Neuronal stem cell (in vitro differentiated cells): ENCODE measurements at regions not wholly inside any gene's neighbourhood (a gene's known extent, or its start where the extent isn't known, plus 50 kb on each side); places are given as distances from the start of the nearest gene placed in this dataset.

Experiments used
- DNase-seq: peaks from one replicate; pipeline ENCODE4 v3.0.0-alpha.2; 2013; ENCODE audit warnings: low spot score
- H2AFZ ChIP-seq: one replicate; pipeline ENCODE4 v1.6.1; 2013; ENCODE audit warnings: mild to moderate bottlenecking, low read length, inconsistent platforms
- H2AK5ac ChIP-seq: 2 replicates; pipeline ENCODE4 v1.6.1; 2013; ENCODE audit warnings: low read depth, mild to moderate bottlenecking, inconsistent platforms, low read length, moderate library complexity, mixed read lengths
- H2BK120ac ChIP-seq: 2 replicates; pipeline ENCODE4 v1.6.1; 2013; ENCODE audit warnings: low read depth, mild to moderate bottlenecking, inconsistent platforms, low read length, moderate library complexity, mixed read lengths
- H2BK12ac ChIP-seq: one replicate; pipeline ENCODE4 v1.6.1; 2013; ENCODE audit warnings: low read length, inconsistent platforms
- H2BK15ac ChIP-seq: 2 replicates; pipeline ENCODE4 v1.6.1; 2013; ENCODE audit warnings: mild to moderate bottlenecking, low read length, inconsistent platforms, mixed read lengths
- H2BK5ac ChIP-seq: one replicate; pipeline ENCODE4 v1.6.1; 2013; ENCODE audit warnings: inconsistent platforms, mild to moderate bottlenecking, low read length, moderate library complexity
- H3K14ac ChIP-seq: one replicate; pipeline ENCODE4 v1.6.1; 2013; ENCODE audit warnings: low read length, inconsistent platforms
- H3K18ac ChIP-seq: 2 replicates; pipeline ENCODE4 v1.6.1; 2013; ENCODE audit warnings: low read length, inconsistent platforms
- H3K23ac ChIP-seq: 2 replicates; pipeline ENCODE4 v1.6.1; 2013; ENCODE audit warnings: low read depth, mild to moderate bottlenecking, mixed read lengths, low read length, inconsistent platforms; ENCODE audit not compliant: poor library complexity
- H3K27ac ChIP-seq: replicated peaks from 3 replicates; pipeline ENCODE4 v1.5.1; 2013; ENCODE audit warnings: low read length, inconsistent platforms
- H3K27me3 ChIP-seq, 3 experiments: 2 replicates each; pipeline ENCODE4 v1.6.1; 2013; ENCODE audit warnings: low read length in 3 of 3, mild to moderate bottlenecking in 2 of 3, inconsistent platforms in 1 of 3, low read depth in 1 of 3, mixed read lengths in 1 of 3, moderate library complexity in 1 of 3; ENCODE audit not compliant: control insufficient read depth in 3 of 3, insufficient read depth in 3 of 3
- H3K36me3 ChIP-seq, 2 donors: replicated peaks in 1 of 2; 2 replicates each; pipeline ENCODE4 v1.6.1; 2013; ENCODE audit warnings: low read length in 2 of 2; ENCODE audit not compliant: control insufficient read depth in 2 of 2, insufficient read depth in 2 of 2
- H3K4ac ChIP-seq: 2 replicates; pipeline ENCODE4 v1.6.1; 2013; ENCODE audit warnings: inconsistent platforms, mild to moderate bottlenecking, low read length, moderate library complexity
- H3K4me1 ChIP-seq, 2 donors: 1 replicate in 1 of 2; 2 replicates in 1 of 2; pipeline ENCODE4 v1.6.1; 2013; ENCODE audit warnings: low read length in 2 of 2, low read depth in 1 of 2; ENCODE audit not compliant: control insufficient read depth in 2 of 2, insufficient read depth in 1 of 2
- H3K4me2 ChIP-seq: one replicate; pipeline ENCODE4 v1.6.1; 2013; ENCODE audit warnings: mild to moderate bottlenecking, low read length, inconsistent platforms; ENCODE audit not compliant: insufficient read depth, poor library complexity, severe bottlenecking
- H3K4me3 ChIP-seq, 2 donors: 2 replicates each; pipeline ENCODE4 v1.5.1; 2013; ENCODE audit warnings: low read length in 2 of 2, mild to moderate bottlenecking in 2 of 2, inconsistent platforms in 1 of 2, moderate library complexity in 1 of 2
- H3K79me1 ChIP-seq: one replicate; pipeline ENCODE4 v1.6.1; 2013; ENCODE audit warnings: low read depth, mild to moderate bottlenecking, inconsistent platforms, low read length, moderate library complexity
- H3K9ac ChIP-seq: one replicate; pipeline ENCODE4 v1.6.1; 2013; ENCODE audit warnings: mild to moderate bottlenecking, low read depth, low read length, inconsistent platforms; ENCODE audit not compliant: poor library complexity
- H3K9me3 ChIP-seq, 2 donors: replicated peaks in 1 of 2; 2 replicates each; pipeline versions ENCODE3 to v1.6.1; 2013; ENCODE audit warnings: low read length in 2 of 2, mild to moderate bottlenecking in 2 of 2, inconsistent platforms in 1 of 2, low read depth in 1 of 2, mixed read lengths in 1 of 2, moderate library complexity in 1 of 2; ENCODE audit not compliant: control insufficient read depth in 2 of 2, insufficient read depth in 1 of 2
- H4K8ac ChIP-seq: one replicate; pipeline ENCODE4 v1.6.1; 2013; ENCODE audit warnings: low read depth, mild to moderate bottlenecking, inconsistent platforms, low read length, moderate library complexity
- H4K91ac ChIP-seq: one replicate; pipeline ENCODE4 v1.6.1; 2013; ENCODE audit warnings: low read length, low read depth, mild to moderate bottlenecking, inconsistent platforms; ENCODE audit not compliant: poor library complexity
- WGBS, 2 donors: extraction: QIAGEN DNeasy Blood & Tissue Kit; methylation state at CpG; one replicate each; pipeline ENCODE4 v1.1.7; 2013; ENCODE audit warnings: missing lambda C conversion rate in 2 of 2, mixed read lengths in 1 of 2; ENCODE audit not compliant: insufficient read length in 2 of 2, insufficient replicate concordance in 1 of 2; ENCODE audit errors: extremely low coverage in 2 of 2; 5-methylcytosine and 5-hydroxymethylcytosine counted together

GRCh38 chr4:60814549-60814948 lies 385.6 kb upstream of the ADGRL3 start:
- H3K23ac ChIP-seq: no peak overlapping the region
- H3K4ac ChIP-seq: no peak overlapping the region
- H3K4me2 ChIP-seq: no peak overlapping the region
- no peak overlapping the region for H2AFZ ChIP-seq
- WGBS, 2 donors: no CpG with 5 or more reads among the region's 4 CpGs
- no peaks in the 10 kb centered on the region for H3K36me3 ChIP-seq
- H3K27me3 ChIP-seq: no peaks in the 10 kb centered on the region
- H3K4me1 ChIP-seq: no peaks in the 10 kb centered on the region
- H2AK5ac ChIP-seq: no peak overlapping the region
- H4K91ac ChIP-seq: no peak overlapping the region
- H3K9ac ChIP-seq: no peak overlapping the region
- no peak overlapping the region for H3K14ac ChIP-seq
- no peak overlapping the region for H2BK12ac ChIP-seq
- no peak overlapping the region for H3K4me3 ChIP-seq
- no peak overlapping the region for H2BK5ac ChIP-seq
- no peaks in the 10 kb centered on the region for H3K9me3 ChIP-seq
- no peak overlapping the region for H3K18ac ChIP-seq
- no peaks in the 10 kb centered on the region for H3K79me1 ChIP-seq
- H3K27ac ChIP-seq: no peak overlapping the region
- H4K8ac ChIP-seq: no peak overlapping the region
- no peak overlapping the region for H2BK120ac ChIP-seq
- no peak for DNase-seq
- no peak overlapping the region for H2BK15ac ChIP-seq

- Histone ChIP-seq H3K27ac (no peak overlapping the region), H3K14ac (no peak overlapping the region), H3K36me3 (no peaks in the 10 kb centered on the region), H2AFZ (no peak overlapping the region), H3K4me2 (no peak overlapping the region), H3K18ac (no peak overlapping the region), H3K23ac (no peak overlapping the region), H3K9ac (no peak overlapping the region), H4K8ac (no peak overlapping the region), H2BK15ac (no peak overlapping the region), H3K4ac (no peak overlapping the region), H2AK5ac (no peak overlapping the region), H2BK5ac (no peak overlapping the region), H2BK12ac (no peak overlapping the region), H2BK120ac (no peak overlapping the region), H4K91ac (no peak overlapping the region), H3K9me3 (no peaks in the 10 kb centered on the region), H3K4me3 (no peak overlapping the region), H3K4me1 (no peaks in the 10 kb centered on the region), H3K79me1 (no peaks in the 10 kb centered on the region), H3K27me3 (no peaks in the 10 kb centered on the region)
- WGBS, 2 donors: no CpG with 5 or more reads among the region's 1 CpG
- DNase-seq: no peak
Observed at GRCh38 chr4:60817609-60818008, 382.5 kb upstream of the ADGRL3 start.

GRCh38 chr4:60822986-60823385 lies 377.1 kb upstream of the ADGRL3 start:
- no CpG with 5 or more reads among the region's 2 CpGs for WGBS, 2 donors

GRCh38 chr4:60840020-60840419 lies 360.1 kb upstream of the ADGRL3 start:
- Histone ChIP-seq H2BK15ac (no peak overlapping the region), H3K4me2 (no peak overlapping the region), H4K8ac (no peak overlapping the region), H3K4me1 (no peaks in the 10 kb centered on the region), H4K91ac (no peak overlapping the region), H3K4me3 (no peak overlapping the region), H3K27ac (no peak overlapping the region), H2BK120ac (no peak overlapping the region), H3K9ac (no peak overlapping the region), H3K27me3 (no peaks in the 10 kb centered on the region), H3K9me3 (no peaks in the 10 kb centered on the region), H3K23ac (no peak overlapping the region), H2AK5ac (no peak overlapping the region), H2BK5ac (no peak overlapping the region), H3K14ac (no peak overlapping the region), H2AFZ (no peak overlapping the region), H2BK12ac (no peak overlapping the region), H3K18ac (no peak overlapping the region), H3K79me1 (no peaks in the 10 kb centered on the region), H3K36me3 (no peaks in the 10 kb centered on the region), H3K4ac (no peak overlapping the region)
- WGBS, 2 donors: no CpG with 5 or more reads among the region's 1 CpG
- no peak for DNase-seq

More at GRCh38 chr4:60822986-60823385, 377.1 kb upstream of the ADGRL3 start:
- Histone ChIP-seq H2BK5ac (no peak overlapping the region), H2AK5ac (no peak overlapping the region), H3K18ac (no peak overlapping the region), H3K27me3 (no peaks in the 10 kb centered on the region), H2BK12ac (no peak overlapping the region), H3K9ac (no peak overlapping the region), H3K4me3 (no peak overlapping the region), H4K91ac (no peak overlapping the region), H2BK120ac (no peak overlapping the region), H3K9me3 (no peaks in the 10 kb centered on the region), H3K27ac (no peak overlapping the region), H3K36me3 (no peaks in the 10 kb centered on the region), H4K8ac (no peak overlapping the region), H3K4ac (no peak overlapping the region), H2BK15ac (no peak overlapping the region), H3K23ac (no peak overlapping the region), H3K14ac (no peak overlapping the region), H3K4me2 (no peak overlapping the region), H3K79me1 (no peaks in the 10 kb centered on the region), H2AFZ (no peak overlapping the region), H3K4me1 (no peaks in the 10 kb centered on the region)
- no peak for DNase-seq
